H1 (cell line): ENCODE measurements at regions not wholly inside any gene's neighbourhood (a gene's known extent, or its start where the extent isn't known, plus 50 kb on each side); places are given as distances from the start of the nearest gene placed in this dataset.

Experiments used
- CTCF ChIA-PET: fragments of 300-600 bp; sonication (Branson Sonifier 250); formaldehyde crosslinking; loops from one replicate; lab custom pipeline; 2021; ENCODE audit not compliant: partially characterized antibody; lab: Charles Lee
- POLR2A ChIA-PET: fragments of 300-600 bp; sonication (Branson Sonifier 250); formaldehyde crosslinking; loops from one replicate; lab custom pipeline; 2021; ENCODE audit warnings: inconsistent platforms; ENCODE audit not compliant: partially characterized antibody; lab: Charles Lee
- DNase-seq, 2 experiments: peaks; one replicate each; pipeline versions ENCODE4 v3.0.0 to v3.0.0-alpha.2; 2010 to 2022; ENCODE audit warnings: low spot score in 2 of 2, low read depth in 1 of 2, mixed read lengths in 1 of 2
- FAIRE-seq: peaks from 2 replicates; lab custom pipeline; 2011; peaks lifted over from hg19 to GRCh38; lab: Jason Lieb, UNC
- H2AFZ ChIP-seq: 2 replicates; pipeline ENCODE4 v1.8.1; 2012; ENCODE audit warnings: low read length, inconsistent platforms
- H2AK5ac ChIP-seq: 2 replicates; pipeline ENCODE4 v1.6.1; 2013; ENCODE audit warnings: low read depth, low read length
- H2BK120ac ChIP-seq: replicated peaks from 2 replicates; pipeline ENCODE3; 2013; ENCODE audit warnings: low read depth, low read length, inconsistent platforms
- H2BK12ac ChIP-seq: 2 replicates; pipeline ENCODE4 v1.6.1; 2013; ENCODE audit warnings: low read depth, low read length
- H2BK15ac ChIP-seq: 2 replicates; pipeline ENCODE4 v1.6.1; 2013; ENCODE audit warnings: low read length
- H2BK20ac ChIP-seq: 2 replicates; pipeline ENCODE4 v1.6.1; 2013; ENCODE audit warnings: low read length
- H2BK5ac ChIP-seq: 2 replicates; pipeline ENCODE4 v1.6.1; 2013; ENCODE audit warnings: low read depth, low read length
- H3K14ac ChIP-seq: 2 replicates; pipeline ENCODE4 v1.6.1; 2013; ENCODE audit warnings: inconsistent platforms; ENCODE audit not compliant: insufficient read length
- H3K18ac ChIP-seq: 2 replicates; pipeline ENCODE4 v1.6.1; 2013; ENCODE audit warnings: low read length; ENCODE audit errors: extremely low read depth
- H3K23ac ChIP-seq: 2 replicates; pipeline ENCODE4 v1.6.1; 2013; ENCODE audit warnings: inconsistent platforms; ENCODE audit not compliant: insufficient read length
- H3K23me2 ChIP-seq: 2 replicates; pipeline ENCODE4 v1.6.1; 2013; ENCODE audit warnings: low read depth, low read length
- H3K27ac ChIP-seq: 2 replicates; pipeline ENCODE4 v1.6.1; 2011; ENCODE audit warnings: low read depth, low read length, inconsistent platforms
- H3K27me3 ChIP-seq, 4 experiments: replicated peaks in 1 of 4; 1 replicate in 1 of 4; 2 replicates in 3 of 4; pipeline versions ENCODE4 v1.6.1 to v1.8.1; 2011 to 2013; ENCODE audit warnings: low read length in 3 of 4, mild to moderate bottlenecking in 3 of 4, inconsistent platforms in 2 of 4, mixed read lengths in 2 of 4, moderate library complexity in 1 of 4; ENCODE audit not compliant: control insufficient read depth in 3 of 4, insufficient read depth in 3 of 4; ENCODE audit errors: extremely low read depth in 1 of 4
- H3K36me3 ChIP-seq, 4 experiments: 2 replicates each; pipeline versions ENCODE4 v1.6.1 to v1.8.1; 2011 to 2013; ENCODE audit warnings: mild to moderate bottlenecking in 4 of 4, low read length in 3 of 4, moderate library complexity in 2 of 4, control low read depth in 1 of 4, inconsistent platforms in 1 of 4; ENCODE audit not compliant: insufficient read depth in 4 of 4, control insufficient read depth in 2 of 4
- H3K4ac ChIP-seq: replicated peaks from 2 replicates; pipeline ENCODE3; 2013; ENCODE audit warnings: low read length, low read depth, mixed read lengths, inconsistent platforms; ENCODE audit not compliant: insufficient read length
- H3K4me1 ChIP-seq, 4 experiments: replicated peaks in 1 of 4; 1 replicate in 1 of 4; 2 replicates in 3 of 4; pipeline versions ENCODE4 v1.6.1 to v1.8.1; 2011 to 2013; ENCODE audit warnings: low read length in 3 of 4, inconsistent platforms in 2 of 4, mixed read lengths in 1 of 4; ENCODE audit not compliant: insufficient read depth in 4 of 4, control insufficient read depth in 3 of 4
- H3K4me2 ChIP-seq, 2 experiments: 2 replicates each; pipeline versions ENCODE4 v1.6.1 to v1.8.1; 2011 to 2013; ENCODE audit warnings: low read depth in 2 of 2, low read length in 2 of 2, control low read depth in 1 of 2, inconsistent platforms in 1 of 2, mild to moderate bottlenecking in 1 of 2; ENCODE audit not compliant: insufficient read depth in 1 of 2
- H3K4me3 ChIP-seq, 4 experiments: fragments of 200-600, 300-600 bp in 1 of 4; sonication (generic), shearing (Covaris generic), sonication (Bioruptor Twin) in 1 of 4; 2 replicates each; pipeline versions ENCODE4 v1.5.1 to v1.8.1; 2011 to 2016; ENCODE audit warnings: low read length in 4 of 4, low read depth in 3 of 4, control low read depth in 2 of 4, inconsistent platforms in 2 of 4, mild to moderate bottlenecking in 2 of 4, mixed read lengths in 1 of 4, moderate library complexity in 1 of 4; ENCODE audit not compliant: insufficient read depth in 2 of 4; ENCODE audit errors: extremely low read depth in 1 of 4
- H3K56ac ChIP-seq: replicated peaks from 2 replicates; pipeline ENCODE3; 2013; ENCODE audit warnings: low read depth, mild to moderate bottlenecking, mixed read lengths, low read length, inconsistent platforms; ENCODE audit not compliant: insufficient read length
- H3K79me1 ChIP-seq: 2 replicates; pipeline ENCODE4 v1.6.1; 2013; ENCODE audit warnings: low read depth, low read length, control low read depth
- H3K79me2 ChIP-seq, 2 experiments: 2 replicates each; pipeline versions ENCODE4 v1.6.1 to v1.8.1; 2012 to 2013; ENCODE audit warnings: low read length in 2 of 2, mild to moderate bottlenecking in 2 of 2, inconsistent platforms in 1 of 2; ENCODE audit not compliant: insufficient read depth in 2 of 2, control insufficient read depth in 1 of 2
- H3K9ac ChIP-seq, 4 experiments: replicated peaks in 1 of 4; 1 replicate in 1 of 4; 2 replicates in 3 of 4; pipeline versions ENCODE4 v1.6.1 to v1.8.1; 2011 to 2013; ENCODE audit warnings: low read depth in 3 of 4, low read length in 3 of 4, control low read depth in 2 of 4, mild to moderate bottlenecking in 2 of 4, moderate library complexity in 2 of 4, inconsistent platforms in 1 of 4; ENCODE audit errors: extremely low read depth in 1 of 4
- H3K9me3 ChIP-seq, 2 experiments: 2 replicates each; pipeline versions ENCODE4 v1.6.1 to v1.8.1; 2012 to 2013; ENCODE audit warnings: mild to moderate bottlenecking in 2 of 2, moderate library complexity in 2 of 2, control low read depth in 1 of 2, inconsistent platforms in 1 of 2, low read depth in 1 of 2, low read length in 1 of 2, mixed read lengths in 1 of 2; ENCODE audit not compliant: insufficient read depth in 2 of 2
- H4K20me1 ChIP-seq, 2 experiments: replicated peaks in 1 of 2; 2 replicates each; pipeline versions ENCODE3 to v1.8.1; 2011 to 2013; ENCODE audit warnings: inconsistent platforms in 2 of 2, low read length in 2 of 2, mild to moderate bottlenecking in 1 of 2; ENCODE audit not compliant: insufficient read depth in 2 of 2, control insufficient read depth in 1 of 2
- H4K5ac ChIP-seq: 2 replicates; pipeline ENCODE4 v1.6.1; 2013; ENCODE audit warnings: low read length, low read depth, mixed read lengths, inconsistent platforms; ENCODE audit not compliant: insufficient read length
- H4K8ac ChIP-seq: 2 replicates; pipeline ENCODE4 v1.8.0; 2013; ENCODE audit warnings: mild to moderate bottlenecking, moderate library complexity, low read length, inconsistent platforms; ENCODE audit not compliant: insufficient read depth; ENCODE audit errors: extremely low read depth
- H4K91ac ChIP-seq: replicated peaks from 2 replicates; pipeline ENCODE3; 2013; ENCODE audit warnings: low read length, mixed read lengths, inconsistent platforms; ENCODE audit not compliant: insufficient read length
- WGBS, 2 experiments: shearing (Covaris generic) in 1 of 2; methylation state at CpG; one replicate each; pipeline versions ENCODE4 v1.1.6 to v1.1.7; 2013 to 2015; ENCODE audit warnings: low lambda C conversion rate in 2 of 2, mixed read lengths in 2 of 2, inconsistent platforms in 1 of 2, low coverage in 1 of 2, missing lambda C conversion rate in 1 of 2; ENCODE audit not compliant: insufficient replicate concordance in 2 of 2, insufficient coverage in 1 of 2, insufficient read length in 1 of 2; ENCODE audit errors: extremely low coverage in 1 of 2, missing lambda C conversion rate in 1 of 2; 5-methylcytosine and 5-hydroxymethylcytosine counted together
- TF ChIP-seq, protein P1 (sequence below): fragments of 300-600 bp; sonication (generic); IDR thresholded peaks from 2 replicates; pipeline ENCODE4 v1.7.1; 2012; ENCODE audit warnings: low read length, moderate library complexity, mild to moderate bottlenecking, inconsistent platforms; ENCODE audit not compliant: insufficient replicate concordance

DNA sequence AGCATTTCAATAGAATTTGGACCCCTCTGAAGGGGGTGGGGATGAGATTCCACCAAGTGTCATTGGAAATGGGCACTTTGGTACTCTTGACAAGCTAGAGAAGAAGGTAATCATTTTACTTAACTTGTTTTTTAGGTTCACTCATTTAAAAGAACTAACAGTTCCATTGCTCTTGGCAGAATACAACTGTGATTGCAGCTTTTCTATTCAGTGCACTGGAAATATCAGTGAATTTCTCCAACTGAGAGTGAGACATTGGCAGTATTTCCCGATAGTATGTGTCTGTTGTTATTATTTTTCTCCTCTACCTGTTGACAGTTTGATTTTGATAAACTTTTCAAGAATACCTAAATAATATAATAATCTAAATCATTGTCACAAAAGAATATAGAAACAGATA, 1356.7 kb upstream of the NXPH2 start:
- H3K79me1 ChIP-seq = no peaks in the 10 kb centered on the region
- no peaks in the 10 kb centered on the region for H3K23me2 ChIP-seq
- WGBS, 2 experiments = 85% methylated on average over 1 of the region's 1 CpG; no CpG with 5 or more reads in 1 of the 2 experiments
- H4K91ac ChIP-seq = no peak overlapping the region
- H3K9ac ChIP-seq = no peak overlapping the region
- no peaks in the 10 kb centered on the region for H3K79me2 ChIP-seq
- no peak for FAIRE-seq
- H3K4me1 ChIP-seq = peaks cover 0 to 3% (median 1%) of the 10 kb centered on the region in 4 experiments; a peak in 2 of 7 replicates
- no peak overlapping the region for H2AK5ac ChIP-seq
- ChIA-PET POLR2A (no interaction called here), CTCF (no interaction called here)
- H3K18ac ChIP-seq = no peak overlapping the region
- no peak overlapping the region for H4K5ac ChIP-seq
- H3K23ac ChIP-seq = no peak overlapping the region
- H3K4me3 ChIP-seq = no peak overlapping the region
- no peak overlapping the region for H3K56ac ChIP-seq
- no peak overlapping the region for H4K8ac ChIP-seq
- H3K36me3 ChIP-seq = no peaks in the 10 kb centered on the region; a peak in 1 of 8 replicates
- H2BK5ac ChIP-seq = no peak overlapping the region
- H3K27ac ChIP-seq = no peak overlapping the region
- no peak overlapping the region for H2BK120ac ChIP-seq
- no peaks in the 10 kb centered on the region for H3K9me3 ChIP-seq
- H2BK20ac ChIP-seq = no peak overlapping the region
- no peak overlapping the region for H3K4ac ChIP-seq
- no peak for DNase-seq
- no peak overlapping the region for H2BK15ac ChIP-seq
- H3K14ac ChIP-seq = no peak overlapping the region
- no peak overlapping the region for H2AFZ ChIP-seq
- no peak overlapping the region for H3K4me2 ChIP-seq
- H2BK12ac ChIP-seq = no peak overlapping the region
- no peaks in the 10 kb centered on the region for H3K27me3 ChIP-seq
- H4K20me1 ChIP-seq = no peaks in the 10 kb centered on the region
- TF ChIP-seq, protein P1, sequence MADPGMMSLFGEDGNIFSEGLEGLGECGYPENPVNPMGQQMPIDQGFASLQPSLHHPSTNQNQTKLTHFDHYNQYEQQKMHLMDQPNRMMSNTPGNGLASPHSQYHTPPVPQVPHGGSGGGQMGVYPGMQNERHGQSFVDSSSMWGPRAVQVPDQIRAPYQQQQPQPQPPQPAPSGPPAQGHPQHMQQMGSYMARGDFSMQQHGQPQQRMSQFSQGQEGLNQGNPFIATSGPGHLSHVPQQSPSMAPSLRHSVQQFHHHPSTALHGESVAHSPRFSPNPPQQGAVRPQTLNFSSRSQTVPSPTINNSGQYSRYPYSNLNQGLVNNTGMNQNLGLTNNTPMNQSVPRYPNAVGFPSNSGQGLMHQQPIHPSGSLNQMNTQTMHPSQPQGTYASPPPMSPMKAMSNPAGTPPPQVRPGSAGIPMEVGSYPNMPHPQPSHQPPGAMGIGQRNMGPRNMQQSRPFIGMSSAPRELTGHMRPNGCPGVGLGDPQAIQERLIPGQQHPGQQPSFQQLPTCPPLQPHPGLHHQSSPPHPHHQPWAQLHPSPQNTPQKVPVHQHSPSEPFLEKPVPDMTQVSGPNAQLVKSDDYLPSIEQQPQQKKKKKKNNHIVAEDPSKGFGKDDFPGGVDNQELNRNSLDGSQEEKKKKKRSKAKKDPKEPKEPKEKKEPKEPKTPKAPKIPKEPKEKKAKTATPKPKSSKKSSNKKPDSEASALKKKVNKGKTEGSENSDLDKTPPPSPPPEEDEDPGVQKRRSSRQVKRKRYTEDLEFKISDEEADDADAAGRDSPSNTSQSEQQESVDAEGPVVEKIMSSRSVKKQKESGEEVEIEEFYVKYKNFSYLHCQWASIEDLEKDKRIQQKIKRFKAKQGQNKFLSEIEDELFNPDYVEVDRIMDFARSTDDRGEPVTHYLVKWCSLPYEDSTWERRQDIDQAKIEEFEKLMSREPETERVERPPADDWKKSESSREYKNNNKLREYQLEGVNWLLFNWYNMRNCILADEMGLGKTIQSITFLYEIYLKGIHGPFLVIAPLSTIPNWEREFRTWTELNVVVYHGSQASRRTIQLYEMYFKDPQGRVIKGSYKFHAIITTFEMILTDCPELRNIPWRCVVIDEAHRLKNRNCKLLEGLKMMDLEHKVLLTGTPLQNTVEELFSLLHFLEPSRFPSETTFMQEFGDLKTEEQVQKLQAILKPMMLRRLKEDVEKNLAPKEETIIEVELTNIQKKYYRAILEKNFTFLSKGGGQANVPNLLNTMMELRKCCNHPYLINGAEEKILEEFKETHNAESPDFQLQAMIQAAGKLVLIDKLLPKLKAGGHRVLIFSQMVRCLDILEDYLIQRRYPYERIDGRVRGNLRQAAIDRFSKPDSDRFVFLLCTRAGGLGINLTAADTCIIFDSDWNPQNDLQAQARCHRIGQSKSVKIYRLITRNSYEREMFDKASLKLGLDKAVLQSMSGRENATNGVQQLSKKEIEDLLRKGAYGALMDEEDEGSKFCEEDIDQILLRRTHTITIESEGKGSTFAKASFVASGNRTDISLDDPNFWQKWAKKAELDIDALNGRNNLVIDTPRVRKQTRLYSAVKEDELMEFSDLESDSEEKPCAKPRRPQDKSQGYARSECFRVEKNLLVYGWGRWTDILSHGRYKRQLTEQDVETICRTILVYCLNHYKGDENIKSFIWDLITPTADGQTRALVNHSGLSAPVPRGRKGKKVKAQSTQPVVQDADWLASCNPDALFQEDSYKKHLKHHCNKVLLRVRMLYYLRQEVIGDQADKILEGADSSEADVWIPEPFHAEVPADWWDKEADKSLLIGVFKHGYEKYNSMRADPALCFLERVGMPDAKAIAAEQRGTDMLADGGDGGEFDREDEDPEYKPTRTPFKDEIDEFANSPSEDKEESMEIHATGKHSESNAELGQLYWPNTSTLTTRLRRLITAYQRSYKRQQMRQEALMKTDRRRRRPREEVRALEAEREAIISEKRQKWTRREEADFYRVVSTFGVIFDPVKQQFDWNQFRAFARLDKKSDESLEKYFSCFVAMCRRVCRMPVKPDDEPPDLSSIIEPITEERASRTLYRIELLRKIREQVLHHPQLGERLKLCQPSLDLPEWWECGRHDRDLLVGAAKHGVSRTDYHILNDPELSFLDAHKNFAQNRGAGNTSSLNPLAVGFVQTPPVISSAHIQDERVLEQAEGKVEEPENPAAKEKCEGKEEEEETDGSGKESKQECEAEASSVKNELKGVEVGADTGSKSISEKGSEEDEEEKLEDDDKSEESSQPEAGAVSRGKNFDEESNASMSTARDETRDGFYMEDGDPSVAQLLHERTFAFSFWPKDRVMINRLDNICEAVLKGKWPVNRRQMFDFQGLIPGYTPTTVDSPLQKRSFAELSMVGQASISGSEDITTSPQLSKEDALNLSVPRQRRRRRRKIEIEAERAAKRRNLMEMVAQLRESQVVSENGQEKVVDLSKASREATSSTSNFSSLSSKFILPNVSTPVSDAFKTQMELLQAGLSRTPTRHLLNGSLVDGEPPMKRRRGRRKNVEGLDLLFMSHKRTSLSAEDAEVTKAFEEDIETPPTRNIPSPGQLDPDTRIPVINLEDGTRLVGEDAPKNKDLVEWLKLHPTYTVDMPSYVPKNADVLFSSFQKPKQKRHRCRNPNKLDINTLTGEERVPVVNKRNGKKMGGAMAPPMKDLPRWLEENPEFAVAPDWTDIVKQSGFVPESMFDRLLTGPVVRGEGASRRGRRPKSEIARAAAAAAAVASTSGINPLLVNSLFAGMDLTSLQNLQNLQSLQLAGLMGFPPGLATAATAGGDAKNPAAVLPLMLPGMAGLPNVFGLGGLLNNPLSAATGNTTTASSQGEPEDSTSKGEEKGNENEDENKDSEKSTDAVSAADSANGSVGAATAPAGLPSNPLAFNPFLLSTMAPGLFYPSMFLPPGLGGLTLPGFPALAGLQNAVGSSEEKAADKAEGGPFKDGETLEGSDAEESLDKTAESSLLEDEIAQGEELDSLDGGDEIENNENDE = no peak
